HG03280 (cell line): ENCODE measurements at regions not wholly inside any gene's neighbourhood (a gene's known extent, or its start where the extent isn't known, plus 50 kb on each side); places are given as distances from the start of the nearest gene placed in this dataset.
"Not testable (repeated sequence)": the region's sequence is repeated elsewhere in the genome, so short reads cannot be mapped to it uniquely, and the experiment has no call there.

Experiments used
- ATAC-seq: cut with Tn5 transposase; IDR thresholded peaks from one replicate; pipeline ENCODE4 v1.9.1; 2021; ENCODE audit warnings: mild to moderate bottlenecking, moderate library complexity; ENCODE audit not compliant: unreplicated experiment

DNA sequence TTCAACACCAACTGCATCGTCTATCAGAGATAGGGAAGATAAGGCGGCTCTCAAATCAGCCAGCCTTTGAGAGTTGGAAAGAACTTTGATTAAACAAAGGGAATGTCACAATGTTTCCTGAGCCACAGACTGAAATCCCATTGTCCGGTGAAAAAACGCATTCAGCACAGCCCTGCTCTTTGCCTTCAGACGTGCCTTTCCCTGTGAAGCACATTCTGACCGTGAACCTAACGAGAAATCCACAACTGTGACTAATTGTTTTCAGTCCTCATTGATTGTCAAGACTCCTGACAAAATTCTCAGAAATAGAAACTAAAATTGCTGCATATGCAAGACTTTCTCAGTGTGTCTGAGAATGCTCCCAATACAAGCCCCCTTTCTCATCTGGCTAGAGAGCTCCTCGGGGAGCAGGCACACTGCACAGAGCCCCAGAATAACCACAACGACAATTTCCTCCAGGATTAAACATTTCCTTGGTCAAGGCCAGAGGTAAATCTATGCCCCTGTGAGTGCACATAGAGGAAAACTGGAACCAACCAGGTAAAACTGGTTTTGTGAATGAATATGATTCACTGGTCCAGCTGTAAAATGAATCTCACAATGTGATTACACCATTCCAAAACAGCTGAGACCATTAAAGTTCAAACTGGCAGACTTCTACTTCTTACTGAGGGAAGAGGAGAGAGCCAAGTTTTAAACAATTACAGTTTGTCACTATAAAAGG lies 561.9 kb upstream of the ID2 start:
- no peak for ATAC-seq

DNA sequence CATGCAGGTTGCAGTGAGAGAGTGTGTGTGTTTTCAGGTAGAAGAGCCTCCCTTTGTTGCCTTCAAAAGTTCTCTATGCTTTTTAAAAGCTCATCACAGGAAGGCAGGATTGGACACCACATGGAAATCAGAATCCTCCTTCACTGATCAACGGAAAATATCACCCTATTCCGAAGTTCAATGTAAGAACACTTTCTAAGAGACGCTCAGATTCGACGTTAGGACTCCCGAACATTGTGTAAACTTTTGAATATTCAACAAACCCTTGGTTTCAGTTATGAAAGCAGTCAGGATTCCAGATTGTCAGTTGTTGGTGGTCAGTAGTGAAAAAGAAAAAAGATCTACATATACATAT lies 561.4 kb upstream of the ID2 start:
- ATAC-seq, result no peak

DNA sequence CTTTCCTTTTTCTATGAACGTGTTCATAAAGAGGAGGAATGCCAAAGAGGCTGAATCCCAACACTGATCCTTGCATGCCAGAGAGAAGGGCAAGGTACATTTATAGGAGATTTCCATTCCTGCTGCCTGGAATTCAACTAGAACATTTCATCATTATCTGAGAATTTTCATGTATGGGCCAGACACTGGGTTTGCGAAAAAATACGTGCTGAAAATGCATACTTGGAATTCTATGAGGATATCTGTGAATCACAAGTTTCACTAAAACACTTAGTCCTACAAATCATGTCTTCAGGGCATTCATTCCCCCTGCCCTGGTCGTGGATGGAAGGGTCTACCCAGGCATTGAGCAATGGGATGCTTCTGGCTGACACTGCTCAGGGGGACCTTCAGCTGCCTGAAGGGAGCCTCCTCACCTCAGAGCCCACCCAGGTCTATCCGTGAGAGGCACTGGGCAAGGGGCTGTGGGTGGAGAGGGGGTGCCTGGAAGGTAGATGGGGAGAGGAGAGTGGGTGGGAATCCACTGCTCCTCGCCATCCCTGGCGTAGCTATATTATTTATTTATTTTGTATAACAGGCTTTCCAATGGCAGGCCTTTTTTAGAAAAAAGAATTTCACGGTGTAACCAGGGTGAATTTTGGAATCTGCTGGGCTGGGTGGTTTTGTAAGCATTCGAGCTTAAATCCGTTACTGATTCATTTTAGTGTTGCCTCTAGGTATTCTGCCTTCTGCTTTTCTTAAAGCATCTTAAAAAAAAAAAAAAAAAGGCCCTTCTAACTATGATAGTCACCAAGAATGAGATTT lies 560.6 kb upstream of the ID2 start:
- ATAC-seq, result no peak

DNA sequence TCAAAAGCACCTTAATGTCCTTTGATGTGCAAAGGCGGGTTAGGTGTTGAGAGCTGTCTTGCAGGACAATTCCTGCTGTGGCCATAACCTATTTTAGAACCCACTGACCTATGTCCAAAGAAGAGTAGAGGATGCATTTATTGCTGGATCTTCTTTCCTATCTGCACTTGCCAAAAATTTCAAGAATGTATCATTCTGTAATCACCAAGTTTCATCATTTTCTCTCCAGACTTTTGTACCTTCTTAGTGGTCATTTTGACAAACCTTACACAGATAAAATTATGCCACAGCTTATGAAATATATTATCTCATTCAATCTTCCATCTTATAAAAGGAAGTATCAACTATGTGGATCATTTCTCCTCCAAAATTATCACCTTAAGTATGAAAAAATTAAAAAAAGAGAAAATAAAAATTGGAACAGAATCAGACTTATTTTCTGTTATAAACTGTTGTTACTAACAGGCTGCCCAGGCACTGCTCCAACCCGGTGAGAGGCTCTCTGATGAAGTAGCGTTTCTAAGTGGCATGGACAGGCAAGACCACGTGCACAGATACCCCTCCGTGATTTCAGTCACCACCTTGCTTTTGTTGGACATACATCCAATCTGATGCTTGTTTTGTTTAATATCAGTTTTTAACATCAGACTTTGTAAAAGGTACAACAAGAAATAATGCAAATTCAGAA lies 559.9 kb upstream of the ID2 start:
- ATAC-seq, result no peak

DNA sequence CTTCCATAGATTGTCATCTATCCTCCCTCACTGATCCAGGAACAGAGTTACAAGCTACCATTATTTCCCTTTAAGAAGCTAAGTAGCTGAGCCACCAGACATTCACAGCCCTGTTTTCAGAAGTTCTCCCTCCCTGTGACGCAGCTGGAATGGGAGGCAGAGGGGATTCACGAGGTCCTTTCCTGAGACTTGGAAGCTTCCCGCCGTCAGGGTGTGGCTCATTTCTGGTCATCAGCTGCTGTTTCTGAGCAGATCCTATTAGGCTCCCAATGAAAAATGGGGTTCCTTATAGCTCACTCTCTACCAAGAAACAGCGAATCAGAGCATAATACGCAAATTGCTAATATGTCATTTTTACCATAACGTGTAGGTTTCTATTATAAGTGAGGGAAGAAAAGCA lies 559.3 kb upstream of the ID2 start:
- ATAC-seq, result no peak

DNA sequence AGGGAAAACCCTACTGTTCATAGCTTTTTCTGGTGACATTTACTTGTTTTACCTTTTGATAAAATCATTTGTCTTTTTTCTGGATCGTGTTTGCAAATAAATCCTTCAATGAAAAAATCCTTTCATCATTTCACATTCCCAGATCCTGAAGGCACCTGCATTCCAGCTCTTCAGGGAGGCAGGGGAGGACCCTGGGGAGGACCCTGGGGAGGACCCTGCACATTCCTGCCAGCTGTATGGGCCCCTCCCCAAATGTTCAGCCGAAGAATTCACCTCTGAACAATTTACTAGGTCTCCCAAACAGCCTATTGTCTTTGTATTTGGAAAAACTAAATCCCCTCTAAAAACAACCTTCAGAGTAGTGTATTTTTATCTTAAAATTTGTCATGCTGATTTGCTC lies 558.4 kb upstream of the ID2 start:
- no peak for ATAC-seq

DNA sequence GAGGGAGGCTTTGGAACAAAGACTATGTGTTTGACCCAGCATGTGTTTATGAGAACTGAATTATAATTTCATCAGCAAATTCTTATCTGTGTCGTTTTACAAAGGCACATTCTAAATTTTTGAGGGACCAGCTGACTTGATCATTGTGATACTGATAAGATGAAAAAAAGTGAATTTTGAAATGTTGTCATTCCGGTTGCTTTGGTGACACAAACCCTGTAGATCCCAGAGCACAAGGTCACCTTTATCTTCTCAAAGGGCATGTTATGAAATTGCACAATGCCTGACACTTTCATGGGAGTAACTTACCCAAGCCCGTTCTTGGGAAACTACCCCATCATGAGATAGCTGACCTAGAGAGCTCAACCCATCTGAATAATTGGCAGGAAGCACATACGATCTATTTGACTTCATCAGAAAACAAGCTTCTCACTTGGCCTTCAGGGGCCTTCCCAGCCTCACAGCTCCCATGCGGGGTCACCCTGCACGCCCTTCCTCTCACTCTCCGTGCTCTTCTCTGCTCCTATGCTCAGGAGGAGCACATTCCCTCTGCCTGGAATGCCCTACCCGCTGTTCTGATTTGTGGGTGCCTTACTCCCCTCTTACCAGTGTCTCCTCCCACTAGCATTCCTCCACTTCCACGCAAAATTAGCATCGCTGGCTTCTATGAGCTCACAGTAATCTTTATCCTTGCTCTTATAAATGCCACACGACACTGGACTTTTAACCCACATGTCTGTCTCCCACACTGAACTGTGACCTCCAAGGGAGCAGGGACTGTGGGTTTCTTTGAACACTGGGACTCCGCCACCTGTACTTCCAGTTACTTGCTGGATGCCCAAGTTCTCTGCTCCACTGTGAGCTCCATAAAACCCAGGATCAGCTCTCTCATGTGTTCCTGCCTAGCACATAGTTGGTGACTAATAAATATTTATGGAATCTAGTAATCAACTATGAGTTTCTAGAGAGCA lies 555.8 kb upstream of the ID2 start:
- ATAC-seq, result no peak

DNA sequence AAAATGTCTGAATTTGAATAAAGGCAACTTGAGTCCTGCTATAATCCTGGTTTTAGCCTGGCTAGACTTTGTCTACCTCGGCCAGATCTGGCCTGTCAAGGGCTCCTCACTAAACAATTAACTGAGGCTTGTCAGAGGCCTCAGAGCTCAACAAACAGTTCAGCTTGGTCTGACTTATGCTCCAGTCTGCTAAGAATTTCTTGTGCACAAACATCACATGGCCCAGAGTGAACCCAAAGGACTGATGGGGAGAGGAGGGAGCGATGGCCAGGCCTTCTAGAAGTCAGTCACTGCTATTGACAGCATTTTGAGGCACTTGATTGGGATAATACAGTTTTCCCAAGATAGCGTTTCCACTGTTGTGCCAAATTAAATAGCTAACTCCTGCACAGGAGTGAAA lies 555.1 kb upstream of the ID2 start:
- no peak for ATAC-seq

DNA sequence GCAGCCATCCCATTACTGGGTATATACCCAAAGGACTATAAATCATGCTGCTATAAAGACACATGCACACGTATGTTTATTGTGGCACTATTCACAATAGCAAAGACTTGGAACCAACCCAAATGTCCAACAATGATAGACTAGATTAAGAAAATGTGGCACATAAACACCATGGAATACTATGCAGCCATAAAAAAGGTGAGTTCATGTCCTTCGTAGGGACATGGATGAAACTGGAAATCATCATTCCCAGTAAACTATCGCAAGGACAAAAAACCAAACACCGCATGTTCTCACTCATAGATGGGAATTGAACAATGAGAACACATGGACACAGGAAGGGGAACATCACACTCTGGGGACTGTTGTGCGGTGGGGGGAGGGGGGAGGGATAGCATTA lies 550.4 kb upstream of the ID2 start:
- ATAC-seq, result not testable (repeated sequence)

DNA sequence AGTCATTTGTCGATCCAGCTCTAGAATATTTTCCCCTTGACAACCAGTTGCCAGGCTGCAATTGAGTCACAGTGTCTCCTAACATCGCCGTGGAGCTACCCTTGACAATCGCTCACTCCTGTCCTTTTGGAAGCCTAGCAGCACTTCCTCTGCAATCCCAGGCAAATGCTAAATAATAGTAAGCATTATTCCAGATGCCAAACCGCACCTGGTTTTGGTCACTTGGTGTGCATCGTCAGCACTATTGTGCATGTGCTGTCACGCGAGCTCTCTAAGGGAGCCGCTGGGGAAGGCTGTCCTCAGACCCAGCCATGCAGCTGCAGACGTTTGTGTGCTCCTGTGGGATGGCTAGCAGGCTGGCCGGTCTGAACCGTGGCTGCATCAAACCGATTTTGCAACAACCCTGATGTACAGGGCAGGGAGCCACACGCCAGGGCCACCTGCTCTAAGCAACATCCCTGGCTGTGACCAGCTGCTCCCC lies 549.5 kb upstream of the ID2 start:
- no peak for ATAC-seq

DNA sequence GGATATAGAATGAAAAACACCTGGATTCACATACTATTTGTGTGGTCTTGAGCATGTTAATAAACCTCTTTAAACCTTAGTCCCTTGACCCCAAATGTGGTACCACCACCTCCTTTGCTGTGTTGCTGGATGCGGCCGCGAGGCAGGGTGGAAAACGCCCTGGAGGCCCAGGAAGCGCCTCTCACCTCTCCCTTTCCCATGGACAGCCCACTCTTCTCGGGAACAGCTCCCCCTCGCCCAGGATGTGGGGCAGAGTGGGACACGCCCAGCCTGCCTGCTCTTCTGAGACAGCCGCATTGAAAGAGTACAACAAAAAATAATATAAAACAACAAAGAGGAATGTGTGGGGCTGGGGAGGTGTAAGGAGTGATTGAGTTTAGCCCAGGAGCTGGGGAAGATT lies 549.0 kb upstream of the ID2 start:
- ATAC-seq, result no peak

DNA sequence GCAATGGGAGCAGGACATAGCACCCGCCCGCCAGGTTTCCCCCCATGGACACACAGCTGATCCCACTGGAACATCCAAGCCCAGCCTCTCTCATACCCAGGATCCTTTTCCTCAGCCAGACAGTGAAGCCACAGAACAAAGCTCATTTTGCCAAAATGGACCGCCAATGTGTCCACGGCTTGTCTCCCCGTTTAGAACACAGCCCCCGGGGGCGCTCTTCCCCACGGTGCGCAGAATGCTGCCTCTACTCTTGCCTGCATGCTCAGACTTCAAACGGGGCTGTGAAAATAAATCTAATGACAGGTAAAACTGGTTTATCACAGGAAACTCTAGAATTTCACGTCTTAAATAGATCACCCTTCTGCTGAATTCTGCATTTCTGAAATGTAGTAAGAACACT lies 548.5 kb upstream of the ID2 start:
- ATAC-seq, result no peak

DNA sequence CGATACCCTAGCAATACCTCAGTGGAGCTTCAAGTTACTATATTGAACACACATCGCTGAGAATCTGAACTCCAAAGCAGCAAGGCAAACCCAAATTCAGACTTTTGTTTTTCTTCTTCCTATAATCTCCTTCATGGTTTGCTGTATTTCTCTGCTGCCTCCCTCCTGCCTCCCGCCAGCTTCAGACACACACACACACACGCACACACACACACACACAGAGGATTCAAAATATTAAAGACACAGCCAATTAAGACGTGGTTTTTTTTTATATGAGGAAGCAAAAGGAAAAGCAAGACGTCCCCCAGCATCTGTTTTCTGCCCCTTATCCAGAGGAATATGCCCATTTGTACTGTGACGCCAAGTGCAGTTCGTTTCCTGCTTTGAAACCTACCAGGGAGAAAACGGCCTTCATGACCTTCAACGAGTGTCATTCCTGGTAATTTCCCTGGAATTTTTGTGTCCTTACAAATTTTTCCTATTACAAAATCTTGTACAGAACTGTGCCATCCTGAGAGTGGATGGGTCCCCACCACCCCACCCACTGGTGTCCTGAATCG lies 547.9 kb upstream of the ID2 start:
- ATAC-seq, result no peak

DNA sequence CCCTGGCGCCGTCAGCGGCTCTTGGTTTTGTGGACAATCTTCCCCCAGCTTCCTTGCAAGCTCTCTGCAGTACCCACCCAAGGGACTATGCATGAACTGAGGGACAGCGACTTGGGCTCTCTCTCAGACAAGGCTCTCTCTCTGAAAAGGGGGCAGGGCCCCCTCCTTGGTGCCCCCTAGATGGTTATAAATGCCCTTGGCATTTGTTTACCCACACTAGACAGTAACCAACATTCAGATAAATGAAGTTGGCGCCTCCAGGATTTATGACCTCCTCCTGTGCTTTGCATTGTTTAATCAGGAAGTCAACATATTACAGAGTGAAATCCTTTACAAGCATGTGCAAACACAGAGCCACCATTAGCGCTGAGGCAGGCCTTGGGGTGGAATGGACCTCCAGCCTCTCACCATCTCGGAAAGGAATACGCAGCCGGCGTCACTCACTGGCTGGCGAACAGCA lies 547.4 kb upstream of the ID2 start:
- ATAC-seq, result no peak

DNA sequence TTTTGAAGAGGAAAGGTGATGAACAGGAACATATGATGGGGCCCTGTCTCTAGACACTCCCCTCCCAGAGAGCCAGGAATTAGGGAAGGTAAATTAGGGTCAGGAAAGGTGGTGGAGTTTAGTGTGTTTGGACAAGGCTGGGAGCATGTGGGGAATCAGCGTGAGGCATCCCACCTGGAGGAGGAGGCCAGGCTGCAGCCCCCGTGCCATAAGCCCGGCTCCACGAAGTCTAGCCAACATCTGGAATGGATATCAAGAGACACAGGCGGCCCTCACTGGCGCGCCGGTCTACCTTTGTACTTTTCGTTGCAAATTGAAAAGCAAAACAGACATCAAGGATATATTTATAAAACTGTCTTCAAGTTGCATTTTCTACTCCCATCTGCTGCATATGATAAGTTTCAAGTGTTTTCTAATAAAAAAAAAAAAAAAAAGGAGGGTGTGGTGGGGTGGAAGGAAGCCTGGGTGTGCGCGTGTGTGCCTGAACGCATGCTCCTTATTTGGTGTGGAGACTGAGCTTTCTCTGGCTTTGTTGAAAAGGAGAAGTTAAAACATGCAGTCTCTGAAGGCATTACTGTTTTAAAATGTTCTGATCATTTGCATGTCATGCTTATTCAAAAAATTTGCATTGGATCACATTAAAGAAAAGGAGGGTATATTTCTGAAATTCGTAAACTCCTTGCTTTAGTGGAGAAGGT lies 546.7 kb upstream of the ID2 start:
- ATAC-seq, result no peak

DNA sequence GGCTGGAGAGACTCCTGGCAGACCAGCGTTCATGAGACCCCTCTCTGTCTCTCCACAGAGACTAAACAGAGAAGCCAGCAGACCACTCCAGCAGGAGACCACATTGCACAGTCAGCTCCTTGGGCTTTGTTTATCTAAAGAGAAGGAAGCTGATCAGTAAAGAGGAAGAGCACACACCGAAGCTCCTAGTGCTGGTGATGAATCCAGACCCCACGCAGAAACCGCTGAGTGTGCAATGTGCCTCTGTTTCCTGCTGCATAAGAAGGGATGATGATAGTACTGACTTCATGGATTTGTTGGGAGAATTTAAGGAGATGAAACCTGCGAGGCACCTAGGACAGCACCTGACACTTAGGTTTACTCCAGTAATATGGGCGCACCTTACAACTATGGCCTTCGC lies 544.1 kb upstream of the ID2 start:
- ATAC-seq, result no peak

DNA sequence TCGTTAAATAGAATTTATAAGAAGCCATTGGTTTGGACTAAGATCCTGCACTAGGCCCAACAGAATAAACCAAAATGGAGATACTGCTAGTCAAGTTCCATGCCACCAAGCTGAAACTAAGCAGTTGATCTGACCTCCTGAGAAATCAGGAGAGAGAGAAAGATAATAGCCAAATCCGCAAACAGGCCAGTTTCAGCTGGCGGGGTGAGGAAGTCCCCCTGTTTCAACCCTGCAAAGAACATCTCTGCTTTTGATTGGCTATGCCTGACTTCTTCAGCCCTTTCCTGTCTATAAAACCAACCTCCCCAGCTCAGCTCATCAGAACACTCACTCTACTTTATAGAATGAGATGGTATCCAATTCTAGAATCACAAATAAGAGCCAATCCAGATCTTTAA lies 543.3 kb upstream of the ID2 start:
- no peak for ATAC-seq

DNA sequence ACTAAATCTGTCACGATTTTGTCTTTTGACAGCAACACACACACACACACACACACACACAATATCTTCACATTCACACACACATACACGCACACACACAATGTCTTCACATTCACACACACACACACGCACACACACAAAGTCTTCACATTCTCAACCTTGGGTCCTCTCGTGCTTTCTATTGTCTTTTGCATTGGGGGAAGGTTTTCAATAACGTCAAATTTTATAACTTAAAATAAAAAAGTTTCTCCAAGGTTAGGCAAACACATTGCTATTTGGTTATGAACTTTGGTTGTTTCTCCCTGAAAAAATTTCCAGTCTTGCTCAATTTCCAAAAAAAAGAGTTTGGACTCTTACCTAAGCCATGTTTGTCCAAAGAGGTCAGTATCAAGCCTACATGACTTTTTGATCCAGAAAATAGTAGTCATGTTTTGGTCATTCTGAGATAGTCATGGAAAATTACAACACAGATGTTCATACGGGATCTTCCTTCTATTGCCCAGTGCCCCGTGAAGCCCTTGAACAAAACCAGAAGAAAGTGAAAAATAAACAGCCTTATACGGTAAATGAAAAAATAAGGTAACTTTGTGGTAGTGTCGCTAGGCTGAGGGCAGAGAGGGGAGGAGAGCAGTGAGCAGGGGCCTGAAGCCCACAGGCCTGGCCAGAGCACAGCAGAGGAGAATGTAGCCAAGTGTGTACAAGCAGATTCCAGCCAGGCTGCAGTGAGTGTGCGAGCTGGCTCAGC lies 542.8 kb upstream of the ID2 start:
- no peak for ATAC-seq

DNA sequence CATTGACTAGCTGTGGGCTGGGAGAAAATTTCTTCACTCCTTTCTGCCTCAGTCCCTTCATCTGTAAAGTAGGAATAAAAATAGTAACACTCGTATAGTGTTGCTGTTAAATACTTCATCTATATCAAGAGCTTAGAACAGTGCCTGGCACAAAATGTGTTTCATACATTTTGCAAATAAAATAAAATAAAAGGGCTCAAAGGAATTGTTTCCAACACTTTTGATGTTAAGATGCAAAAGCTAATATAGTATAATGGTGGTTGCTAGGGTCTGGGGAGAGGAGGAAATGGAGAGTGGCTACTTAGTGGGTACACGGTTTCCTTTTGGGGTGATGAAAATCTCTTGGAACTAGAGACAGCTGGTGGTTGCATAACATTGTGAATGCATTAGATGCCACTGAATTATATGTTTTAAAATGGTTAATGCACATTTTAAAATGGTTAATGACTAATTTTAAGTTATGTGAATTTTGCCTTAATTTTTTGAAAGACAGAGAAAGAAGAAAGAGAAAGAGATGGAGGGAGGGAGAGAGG lies 542.1 kb upstream of the ID2 start:
- no peak for ATAC-seq
